ENCODE measurements at regions not wholly inside any gene's neighbourhood (a gene's known extent, or its start where the extent isn't known, plus 50 kb on each side); places are given as distances from the start of the nearest gene placed in this dataset.

- H3K4me1 ChIP-seq (ENCODE audit: control insufficient read depth in 1 of 2, insufficient read depth in 1 of 2, low read depth in 1 of 2, low read length in 1 of 2): no peaks in the 10 kb centered on the region
- no peaks in the 10 kb centered on the region for H3K27me3 ChIP-seq
- H3K36me3 ChIP-seq: no peaks in the 10 kb centered on the region
- H3K9me3 ChIP-seq: no peaks in the 10 kb centered on the region
- H3K27ac ChIP-seq: no peak overlapping the region
- no peak for TF ChIP-seq CTCF (IDR thresholded peaks at IDR 0.05)
- no peak overlapping the region for H3K4me3 ChIP-seq (ENCODE audit: low read depth in 1 of 2, low read length in 1 of 2)
Observed at GRCh38 chr10:108362961-108363360, 1198.5 kb upstream of the SORCS1 start.

DNA sequence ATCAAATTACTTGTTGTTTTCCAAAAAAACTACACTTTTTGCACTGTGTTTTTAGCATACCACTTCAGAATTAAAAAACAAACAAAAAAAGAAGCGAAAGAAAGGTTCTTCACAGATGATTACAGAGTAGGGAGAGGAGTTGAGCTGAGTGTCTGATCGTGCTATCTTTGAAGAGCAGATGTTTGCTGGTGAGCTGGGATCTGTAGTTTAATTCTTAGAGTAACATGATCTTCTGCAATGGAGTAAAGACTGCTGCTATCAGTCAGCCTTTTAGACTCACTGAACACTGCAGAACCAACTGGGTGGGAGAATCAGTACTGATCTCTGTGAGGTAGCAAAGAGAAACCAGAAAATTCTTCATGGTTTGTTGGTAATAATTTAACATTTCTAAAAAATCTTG, 1197.8 kb upstream of the SORCS1 start:
- no peak for TF ChIP-seq CTCF (IDR thresholded peaks at IDR 0.05)
- Histone ChIP-seq H3K9me3 (no peaks in the 10 kb centered on the region), H3K4me1 (ENCODE audit: control insufficient read depth in 1 of 2, insufficient read depth in 1 of 2, low read depth in 1 of 2, low read length in 1 of 2) (no peaks in the 10 kb centered on the region), H3K4me3 (ENCODE audit: low read depth in 1 of 2, low read length in 1 of 2) (no peak overlapping the region), H3K27me3 (no peaks in the 10 kb centered on the region), H3K27ac (no peak overlapping the region), H3K36me3 (no peaks in the 10 kb centered on the region)

DNA sequence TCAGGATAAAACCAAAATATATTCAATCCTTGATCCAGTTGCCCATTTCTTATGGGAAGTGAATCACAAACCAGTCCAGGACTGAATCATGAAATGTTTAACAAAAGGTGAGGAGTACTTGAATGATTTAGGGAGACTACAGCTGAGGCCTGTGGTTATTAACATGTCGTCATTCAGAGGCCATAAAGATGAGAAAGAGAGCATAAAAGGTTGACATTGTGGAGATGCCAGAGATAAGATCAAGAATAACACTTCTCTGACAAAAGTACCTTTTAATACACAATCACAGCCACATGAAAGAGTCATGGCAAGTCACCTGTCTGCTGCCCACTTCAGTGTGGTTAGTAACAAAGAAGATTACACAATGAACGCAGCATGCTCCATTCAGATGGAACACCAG, 1195.7 kb upstream of the SORCS1 start:
- TF ChIP-seq CTCF (IDR thresholded peaks at IDR 0.05): no peak
- H3K4me3 ChIP-seq (ENCODE audit: low read depth in 1 of 2, low read length in 1 of 2): no peak overlapping the region
- no peaks in the 10 kb centered on the region for H3K9me3 ChIP-seq
- H3K27ac ChIP-seq: no peak overlapping the region
- no peaks in the 10 kb centered on the region for H3K4me1 ChIP-seq (ENCODE audit: control insufficient read depth in 1 of 2, insufficient read depth in 1 of 2, low read depth in 1 of 2, low read length in 1 of 2)
- no peaks in the 10 kb centered on the region for H3K27me3 ChIP-seq
- no peaks in the 10 kb centered on the region for H3K36me3 ChIP-seq

GRCh38 chr10:108358912-108359311, 1194.4 kb upstream of the SORCS1 start:
- H3K9me3 ChIP-seq: no peaks in the 10 kb centered on the region
- H3K27me3 ChIP-seq: no peaks in the 10 kb centered on the region
- TF ChIP-seq CTCF (IDR thresholded peaks at IDR 0.05): no peak
- no peak overlapping the region for H3K27ac ChIP-seq
- H3K4me1 ChIP-seq (ENCODE audit: control insufficient read depth in 1 of 2, insufficient read depth in 1 of 2, low read depth in 1 of 2, low read length in 1 of 2): no peaks in the 10 kb centered on the region
- H3K4me3 ChIP-seq (ENCODE audit: low read depth in 1 of 2, low read length in 1 of 2): no peak overlapping the region
- no peaks in the 10 kb centered on the region for H3K36me3 ChIP-seq

DNA sequence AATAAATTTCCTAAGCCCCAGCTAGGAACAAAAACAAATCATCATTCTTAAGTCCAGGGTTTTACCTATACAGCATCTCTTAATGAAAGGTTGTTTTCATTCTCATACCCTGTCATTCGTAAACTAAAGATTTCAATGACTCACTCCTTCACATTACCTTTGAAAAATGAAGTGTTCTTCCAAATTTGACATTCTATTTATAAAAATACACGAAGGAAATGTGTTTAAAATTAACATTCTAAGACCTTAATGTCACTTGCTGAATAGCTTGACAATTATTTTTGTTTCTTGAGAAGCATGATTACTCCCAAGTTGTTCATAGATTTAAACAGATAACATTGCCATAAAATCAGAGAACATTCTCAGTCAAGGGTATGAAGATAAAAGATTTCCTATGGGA, 1188.3 kb upstream of the SORCS1 start:
- Histone ChIP-seq H3K9me3 (no peaks in the 10 kb centered on the region), H3K36me3 (no peaks in the 10 kb centered on the region), H3K4me3 (ENCODE audit: low read depth in 1 of 2, low read length in 1 of 2) (no peak overlapping the region), H3K27ac (no peak overlapping the region), H3K4me1 (ENCODE audit: control insufficient read depth in 1 of 2, insufficient read depth in 1 of 2, low read depth in 1 of 2, low read length in 1 of 2) (no peaks in the 10 kb centered on the region), H3K27me3 (no peaks in the 10 kb centered on the region)
- no peak for TF ChIP-seq CTCF (IDR thresholded peaks at IDR 0.05)

- Histone ChIP-seq H3K27ac (no peak overlapping the region), H3K36me3 (no peaks in the 10 kb centered on the region), H3K4me1 (ENCODE audit: control insufficient read depth in 1 of 2, insufficient read depth in 1 of 2, low read depth in 1 of 2, low read length in 1 of 2) (no peaks in the 10 kb centered on the region), H3K4me3 (ENCODE audit: low read depth in 1 of 2, low read length in 1 of 2) (no peak overlapping the region), H3K27me3 (no peaks in the 10 kb centered on the region), H3K9me3 (no peaks in the 10 kb centered on the region)
- TF ChIP-seq CTCF (IDR thresholded peaks at IDR 0.05): no peak
Observed at GRCh38 chr10:108348215-108348614, 1183.7 kb upstream of the SORCS1 start.
